Muscle of back (tissue), 3 donors: ENCODE measurements at regions not wholly inside any gene's neighbourhood (a gene's known extent, or its start where the extent isn't known, plus 50 kb on each side); places are given as distances from the start of the nearest gene placed in this dataset.
A peak's percentile ranks its signal among the peaks of the same experiment; 100 is the strongest.

Experiments used
- DNase-seq, 3 donors: peaks; one replicate each; pipeline versions ENCODE4 v3.0.0 to v3.0.0-alpha.2; 2013

GRCh38 chr3:154976072-154976983 is 103.8 kb upstream of the MME start:
- no peak for DNase-seq

- DNase-seq = no peak
Observed at GRCh38 chr3:154973851-154974250, 106.3 kb upstream of the MME start.

- peak in 2 of 3 donors; percentile 4 to 61 for DNase-seq
Observed at GRCh38 chr3:154972951-154973350, 107.2 kb upstream of the MME start.

GRCh38 chr3:154971771-154972326 is 108.3 kb upstream of the MME start:
- peak in 1 of 3 donors; percentile 40 for DNase-seq

GRCh38 chr3:154971341-154971740 is 108.8 kb upstream of the MME start:
- peak in 2 of 3 donors; percentile 14 to 32 for DNase-seq

GRCh38 chr3:154970797-154971196 is 109.3 kb upstream of the MME start:
- DNase-seq = peak in 2 of 3 donors; percentile 8 to 71

GRCh38 chr3:154969366-154969765 is 110.8 kb upstream of the MME start:
- DNase-seq = no peak

GRCh38 chr3:154967090-154967489 is 113.0 kb upstream of the MME start:
- no peak for DNase-seq

GRCh38 chr3:154956815-154957214 is 123.3 kb upstream of the MME start:
- DNase-seq = no peak

- DNase-seq = no peak
Observed at GRCh38 chr3:154955907-154956533, 124.1 kb upstream of the MME start.

GRCh38 chr3:154954757-154955156 is 125.4 kb upstream of the MME start:
- no peak for DNase-seq

- DNase-seq = no peak
Observed at GRCh38 chr3:154953538-154953937, 126.6 kb upstream of the MME start.

- DNase-seq = no peak
Observed at GRCh38 chr3:154952553-154952952, 127.6 kb upstream of the MME start.

- DNase-seq = no peak
Observed at GRCh38 chr3:154943981-154944380, 136.1 kb upstream of the MME start.

- no peak for DNase-seq
Observed at GRCh38 chr3:154942827-154943226, 137.3 kb upstream of the MME start.

GRCh38 chr3:154936196-154936595 is 143.9 kb upstream of the MME start:
- peak in 1 of 3 donors; percentile 25 for DNase-seq

GRCh38 chr3:154933581-154933980 is 146.5 kb upstream of the MME start:
- DNase-seq = no peak

GRCh38 chr3:154932633-154933032 is 147.5 kb upstream of the MME start:
- DNase-seq = no peak

GRCh38 chr3:154931484-154931883 is 148.6 kb upstream of the MME start:
- DNase-seq = peak; percentile 40 to 77 (median 55)

GRCh38 chr3:154926721-154927120 is 153.4 kb upstream of the MME start:
- no peak for DNase-seq

- DNase-seq = no peak
Observed at GRCh38 chr3:154921351-154921750, 158.8 kb upstream of the MME start.

GRCh38 chr3:154919226-154919625 is 160.9 kb upstream of the MME start:
- peak in 1 of 3 donors; percentile 26 for DNase-seq

GRCh38 chr3:154904328-154904727 is 175.8 kb upstream of the MME start:
- no peak for DNase-seq
